GM18870 (cell line): ENCODE measurements at regions not wholly inside any gene's neighbourhood (a gene's known extent, or its start where the extent isn't known, plus 50 kb on each side); places are given as distances from the start of the nearest gene placed in this dataset.
A peak's percentile ranks its signal among the peaks of the same experiment; 100 is the strongest.

Experiments
- ATAC-seq: cut with Tn5 transposase; IDR thresholded peaks from one replicate; pipeline ENCODE4 v1.9.1; 2021; ENCODE audit warnings: moderate library complexity; ENCODE audit not compliant: unreplicated experiment

GRCh38 chr5:74272831-74273451 is 367.6 kb downstream of the ENC1 start:
- no peak for ATAC-seq

GRCh38 chr5:74272024-74272775 is 368.3 kb downstream of the ENC1 start:
- no peak for ATAC-seq

DNA sequence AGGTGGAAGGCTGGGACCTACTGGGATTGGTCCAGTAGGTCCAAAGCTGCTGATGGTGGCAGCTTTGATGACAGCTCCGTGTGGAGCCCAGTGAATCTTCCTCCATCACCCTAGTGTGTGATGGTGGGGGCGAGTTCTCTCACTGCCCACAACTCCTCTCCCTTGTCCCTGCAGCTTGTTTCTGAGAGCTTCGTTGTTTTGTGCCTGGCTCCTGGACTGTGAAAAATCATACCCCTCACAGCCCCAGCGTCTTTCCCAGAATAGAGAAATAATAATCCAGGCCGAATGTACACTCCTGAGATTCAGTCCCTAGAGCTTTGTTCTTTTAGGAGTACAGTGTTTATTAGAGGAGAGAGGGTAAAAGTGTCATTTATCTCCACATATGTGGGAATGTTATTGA is 372.2 kb downstream of the ENC1 start:
- no peak for ATAC-seq

DNA sequence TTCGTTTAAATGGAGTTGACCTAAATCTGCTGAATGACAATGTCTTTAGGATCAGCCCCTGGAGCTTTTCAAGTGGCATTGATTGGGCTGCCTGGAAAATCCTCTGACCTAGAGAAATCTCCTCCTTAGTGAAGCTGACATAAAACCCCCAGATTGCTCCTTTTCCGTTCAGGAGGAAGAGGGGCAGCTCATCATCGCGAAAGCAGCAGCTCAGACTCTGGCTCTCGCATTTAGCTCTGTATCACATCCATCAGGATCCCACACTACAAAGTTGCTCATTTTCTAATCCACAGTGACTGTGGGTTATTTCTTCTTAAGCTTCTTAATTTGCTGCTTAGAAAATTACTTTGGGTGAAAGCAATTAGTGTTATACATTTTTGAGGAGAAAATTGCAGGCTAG is 373.7 kb downstream of the ENC1 start:
- ATAC-seq = no peak

DNA sequence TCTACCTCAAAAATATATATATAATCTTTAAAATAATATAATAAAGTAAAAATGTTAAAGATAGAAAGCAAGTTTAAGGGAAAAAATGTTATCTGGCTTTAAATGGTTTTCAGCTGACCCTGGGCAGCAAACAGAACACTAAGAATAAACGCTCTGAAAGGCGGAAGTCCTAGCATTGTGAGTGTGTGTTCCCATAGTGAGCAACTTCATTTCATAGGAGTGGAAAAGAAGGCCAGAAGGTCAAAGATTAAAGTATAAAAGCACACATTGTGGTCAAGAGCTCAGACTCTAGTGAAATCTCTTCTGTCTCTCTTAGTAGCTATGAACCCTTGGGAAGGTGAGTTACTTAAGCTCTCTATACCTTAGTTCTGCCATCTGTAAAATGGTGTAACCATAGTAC is 374.4 kb downstream of the ENC1 start:
- no peak for ATAC-seq

DNA sequence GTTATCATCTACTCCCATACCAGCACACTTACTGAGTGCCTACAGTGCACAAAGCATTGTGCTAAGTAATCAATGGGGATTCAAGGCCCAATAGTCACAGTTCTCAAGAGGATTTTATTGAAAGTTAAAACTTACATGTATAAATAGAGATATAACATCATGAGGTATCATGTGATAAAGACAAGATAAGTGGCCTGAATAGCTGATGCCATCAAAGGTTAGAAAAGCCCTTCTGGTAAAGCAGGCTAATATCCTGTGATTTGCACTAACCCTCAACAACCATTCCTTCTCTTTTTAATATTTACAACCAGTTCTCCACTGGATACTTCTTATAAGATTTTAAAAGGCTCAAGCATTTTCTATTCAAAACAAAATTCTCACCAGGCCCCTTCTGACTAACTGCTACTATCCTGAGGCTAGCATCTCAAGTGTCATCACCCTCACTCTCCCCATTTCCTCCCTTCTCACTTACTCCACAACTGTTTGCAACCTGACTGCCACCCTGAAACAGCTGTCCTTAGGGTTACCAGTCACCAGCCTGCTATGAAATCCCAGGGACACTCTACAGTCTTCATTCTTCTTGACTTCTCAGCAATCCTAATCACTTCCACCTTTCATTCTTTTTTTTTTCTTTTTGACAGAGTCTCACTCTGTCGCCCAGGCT is 377.9 kb downstream of the ENC1 start:
- no peak for ATAC-seq

- ATAC-seq = no peak
Measured at GRCh38 chr5:74261866-74262265, 378.7 kb downstream of the ENC1 start.

DNA sequence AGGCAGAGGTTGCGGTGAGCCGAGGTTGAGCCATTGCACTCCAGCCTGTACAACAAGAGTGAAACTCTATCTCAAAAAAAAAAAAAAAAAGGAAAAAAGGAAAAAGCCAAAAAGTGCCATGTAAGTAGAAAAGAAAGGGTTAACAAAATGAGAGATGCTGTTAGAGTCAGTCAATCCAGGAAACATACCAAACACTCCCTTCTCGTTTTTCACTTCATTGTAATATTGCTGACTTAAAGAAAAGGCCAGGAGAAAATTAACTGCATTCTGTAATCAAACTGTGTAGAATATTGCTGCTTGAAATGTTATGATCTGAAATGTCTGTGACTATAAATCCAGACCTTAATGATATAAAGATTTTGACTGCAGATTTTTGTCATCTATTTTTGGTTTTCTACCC is 379.1 kb downstream of the ENC1 start:
- no peak for ATAC-seq

GRCh38 chr5:74259572-74259971 is 381.0 kb downstream of the ENC1 start:
- no peak for ATAC-seq

- no peak for ATAC-seq
Measured at GRCh38 chr5:74258314-74258665, 382.2 kb downstream of the ENC1 start.

DNA sequence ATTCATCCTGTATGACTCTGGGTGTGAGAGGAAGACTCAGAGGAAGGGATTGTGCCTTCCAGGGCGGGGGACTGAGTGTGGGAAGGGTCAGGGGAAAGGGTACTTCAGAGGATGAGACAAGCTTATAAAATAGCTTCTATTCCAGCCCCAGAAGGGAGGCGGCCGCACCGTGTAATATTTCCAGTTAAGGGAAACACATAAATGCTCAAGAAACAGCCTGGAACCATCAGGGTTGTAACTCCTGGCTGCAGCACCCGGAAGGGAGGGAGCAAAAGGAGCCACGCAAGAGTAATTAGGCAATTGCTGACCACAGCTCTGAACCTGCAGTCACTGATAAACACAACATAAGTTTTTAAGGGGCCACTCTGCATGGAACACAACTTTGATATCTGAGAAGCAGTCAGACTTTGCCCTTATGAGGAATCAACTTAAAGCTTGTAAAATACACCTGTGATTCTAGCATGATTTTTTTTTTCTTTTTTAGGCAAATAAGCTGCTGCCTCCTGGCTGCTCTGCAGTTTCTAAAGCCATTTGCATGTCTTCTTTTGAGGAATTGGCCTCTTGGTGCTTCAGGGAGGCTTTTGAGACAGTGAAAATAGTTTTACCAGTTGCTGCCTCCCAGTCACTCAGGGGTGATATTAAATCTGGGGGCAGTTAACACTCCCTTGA is 382.7 kb downstream of the ENC1 start:
- peak; percentile 63 for ATAC-seq

DNA sequence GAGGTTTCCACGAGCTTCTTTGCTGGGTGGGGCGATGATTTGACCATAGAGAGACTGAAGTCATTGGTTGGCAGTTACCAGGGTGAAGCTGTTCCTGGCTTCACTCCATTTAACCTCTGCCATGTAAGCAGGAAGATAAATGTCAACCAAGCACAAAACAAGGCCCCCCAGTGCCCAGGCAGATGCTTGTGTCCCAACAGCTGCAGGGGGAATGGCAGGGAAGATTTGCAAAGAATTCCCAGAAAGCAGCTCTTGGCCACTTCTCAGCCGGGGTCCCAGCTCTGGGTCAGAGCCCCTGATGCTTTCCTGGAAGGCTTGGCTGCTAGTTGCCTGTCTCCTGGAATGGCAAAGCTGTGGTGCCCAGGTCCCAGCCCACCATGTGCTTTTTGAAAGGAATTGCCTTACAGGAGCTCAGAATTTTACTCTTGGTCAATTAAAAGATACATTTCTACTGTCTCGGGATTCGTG is 383.4 kb downstream of the ENC1 start:
- ATAC-seq = no peak

GRCh38 chr5:74255692-74256392 is 384.7 kb downstream of the ENC1 start:
- ATAC-seq = no peak

DNA sequence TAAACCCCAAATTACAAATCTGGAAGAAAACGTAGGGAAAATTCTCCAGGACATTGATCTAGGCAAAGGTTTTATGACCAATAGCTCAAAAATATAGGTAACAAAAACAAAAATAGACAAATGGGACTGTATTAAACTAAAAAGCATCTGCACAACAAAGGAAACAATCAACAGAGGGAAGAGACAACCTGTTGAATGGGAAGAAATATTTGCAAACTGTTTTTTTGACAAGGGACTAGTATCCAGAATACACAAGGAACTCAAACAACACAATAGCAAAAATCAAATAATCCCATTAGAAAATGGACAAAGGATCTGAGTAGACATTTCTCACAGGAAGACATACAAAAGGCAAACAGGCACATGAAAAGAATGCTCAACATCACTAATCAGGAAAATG is 386.3 kb downstream of the ENC1 start:
- ATAC-seq = no peak

DNA sequence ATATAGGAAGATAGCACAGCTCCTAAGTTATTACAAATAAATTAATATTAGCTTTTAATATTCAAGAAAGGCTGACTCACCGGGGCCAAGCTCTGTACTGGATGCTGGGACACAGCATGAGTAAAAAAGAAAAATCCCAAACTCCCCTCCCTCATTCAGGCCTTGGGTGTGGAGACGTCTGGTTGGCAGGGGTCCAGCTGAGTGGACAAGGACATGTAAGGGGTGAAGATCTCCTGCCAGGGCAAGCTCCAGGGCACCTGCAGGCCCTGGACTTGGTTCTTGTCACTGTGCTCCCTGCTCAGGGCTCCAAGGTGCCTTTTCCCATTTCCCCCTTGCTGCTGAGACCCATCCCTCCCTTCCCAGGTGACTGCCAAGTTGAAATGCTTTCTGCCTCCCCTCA is 388.5 kb downstream of the ENC1 start:
- ATAC-seq = no peak

GRCh38 chr5:74251141-74252035 is 389.1 kb downstream of the ENC1 start:
- ATAC-seq = no peak

- ATAC-seq = no peak
Measured at GRCh38 chr5:74250304-74251102, 390.0 kb downstream of the ENC1 start.

DNA sequence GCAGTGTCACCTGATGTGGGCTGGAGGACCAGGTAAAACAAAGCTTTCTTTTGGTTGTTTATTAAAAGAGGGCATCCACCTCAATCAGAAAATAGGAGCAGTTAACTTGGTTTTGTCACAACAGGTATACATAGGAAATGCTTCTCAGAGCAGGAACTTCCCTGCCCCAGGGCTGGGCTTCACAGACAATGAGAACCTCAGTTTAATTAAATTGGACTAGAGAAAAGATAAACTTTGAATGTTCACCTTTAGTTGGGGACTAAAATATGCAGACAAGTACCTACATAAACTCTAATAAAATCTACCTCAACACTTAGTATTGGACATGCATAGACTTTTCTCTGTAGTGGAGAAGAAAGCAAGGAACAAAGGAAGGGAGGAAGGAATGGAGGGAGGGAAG is 392.0 kb downstream of the ENC1 start:
- ATAC-seq = no peak

DNA sequence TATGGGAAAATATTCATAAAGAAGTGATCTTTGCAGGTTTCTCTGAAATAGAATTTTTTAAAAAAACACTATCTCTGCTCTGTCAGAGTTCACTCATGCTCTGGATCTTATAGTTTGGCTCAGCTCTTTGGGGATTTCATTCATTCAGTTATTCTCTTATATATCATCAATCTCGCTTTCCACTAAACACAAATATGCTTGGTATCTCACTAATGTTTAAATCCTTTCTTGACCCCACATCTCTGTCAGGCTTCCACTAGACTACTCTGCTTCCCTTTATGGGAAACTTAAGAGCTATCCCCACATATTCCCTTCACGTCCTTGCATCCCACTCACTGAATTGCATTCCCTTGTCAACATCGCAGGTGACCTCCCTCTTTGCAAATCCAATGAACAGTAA is 396.1 kb downstream of the ENC1 start:
- ATAC-seq = no peak
